NCI-H2171 (cell line): ENCODE measurements at regions not wholly inside any gene's neighbourhood (a gene's known extent, or its start where the extent isn't known, plus 50 kb on each side); places are given as distances from the start of the nearest gene placed in this dataset.
"Not testable (repeated sequence)": the region's sequence is repeated elsewhere in the genome, so short reads cannot be mapped to it uniquely, and the experiment has no call there.

Experiments used
- DNase-seq: peaks from one replicate; lab custom pipeline; 2025; lab: John Stamatoyannopoulos, UW

DNA sequence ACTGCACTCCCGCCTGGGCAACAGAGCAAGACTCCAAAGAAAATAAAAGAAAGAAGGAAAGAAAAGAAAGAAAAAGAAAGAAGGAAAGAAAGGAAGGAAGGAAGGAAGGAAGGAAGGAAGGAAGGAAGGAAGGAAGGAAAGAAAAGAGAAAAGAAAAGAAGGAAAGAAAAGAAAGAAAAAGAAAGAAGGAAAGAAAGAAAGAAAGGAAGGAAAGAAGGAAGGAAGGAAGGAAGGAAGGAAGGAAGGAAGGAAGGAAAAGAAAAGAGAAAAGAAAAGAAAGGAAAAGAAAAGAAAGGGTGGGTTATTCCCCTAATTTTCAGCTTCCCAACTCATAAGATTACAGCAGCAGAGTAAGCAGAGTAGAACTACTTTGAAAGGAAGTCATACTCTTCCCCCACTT, 64.4 kb downstream of the TMEM200C start:
- DNase-seq, result not testable (repeated sequence)

DNA sequence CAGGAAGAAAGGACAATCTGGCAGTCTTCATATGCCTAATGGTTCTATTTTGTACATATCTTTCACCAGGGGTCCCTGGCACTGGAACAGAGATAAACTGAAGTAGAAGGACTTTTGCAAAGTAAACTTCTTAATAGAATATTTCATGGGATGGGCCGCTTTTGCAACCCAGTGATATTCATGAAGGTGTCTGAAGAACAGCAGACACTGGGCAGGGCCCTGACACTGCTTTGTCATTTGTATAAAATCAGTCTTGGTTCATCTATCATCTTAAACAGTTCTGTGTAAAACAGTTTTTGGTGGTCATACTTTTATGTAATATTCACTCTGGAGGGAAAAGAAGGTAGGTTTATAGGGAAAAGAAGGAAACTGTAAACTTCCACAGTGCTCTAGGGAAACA, 66.4 kb downstream of the TMEM200C start:
- DNase-seq, result no peak

DNA sequence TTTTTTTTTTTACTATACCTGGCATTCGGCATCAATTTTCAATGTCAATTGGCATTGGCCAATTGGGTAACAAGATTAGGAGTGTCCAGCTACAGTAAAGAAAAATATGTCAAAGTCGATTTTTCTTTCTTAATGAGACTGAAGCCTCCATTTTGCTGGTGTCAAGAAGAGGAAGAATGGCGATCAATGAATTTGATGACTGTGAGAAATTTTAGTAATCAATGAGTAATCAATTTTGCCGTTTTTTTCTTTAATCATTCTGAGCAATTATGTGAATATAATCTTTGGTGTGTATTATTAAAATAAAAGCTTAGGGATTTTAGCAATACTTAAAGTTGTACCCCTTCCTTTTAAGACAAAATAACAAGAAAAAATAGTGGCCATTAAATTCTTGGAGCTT, 69.7 kb downstream of the TMEM200C start:
- DNase-seq, result no peak

DNA sequence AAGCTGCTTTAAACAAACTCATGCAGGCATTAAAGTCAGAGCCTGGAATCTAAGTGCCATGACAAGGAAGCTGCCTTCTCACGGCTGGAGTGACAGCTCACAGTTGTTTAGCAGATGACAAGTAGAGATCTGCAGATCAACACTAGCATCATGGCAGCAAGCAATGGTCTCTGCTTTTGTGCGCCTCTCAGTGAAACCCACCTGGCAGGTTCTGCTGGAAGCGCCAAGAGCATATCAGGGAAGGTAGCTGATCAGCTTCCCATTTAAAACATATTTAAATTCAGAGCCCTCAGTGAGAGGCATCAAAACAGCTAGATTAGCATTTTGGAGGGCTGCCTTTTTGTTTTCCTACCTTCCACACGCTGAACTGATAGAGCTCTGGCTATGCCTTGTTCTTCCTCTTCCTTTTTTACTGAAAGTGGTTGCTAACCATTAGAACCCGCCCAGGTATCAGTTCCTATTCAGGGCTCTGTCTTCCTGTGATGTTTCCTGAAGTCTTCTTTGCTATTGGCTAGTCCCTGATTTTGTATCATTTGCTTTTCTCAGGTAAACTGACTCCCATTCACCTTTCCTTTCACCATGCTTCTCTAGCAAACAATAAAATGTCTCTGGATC, 70.8 kb downstream of the TMEM200C start:
- DNase-seq, result no peak

DNA sequence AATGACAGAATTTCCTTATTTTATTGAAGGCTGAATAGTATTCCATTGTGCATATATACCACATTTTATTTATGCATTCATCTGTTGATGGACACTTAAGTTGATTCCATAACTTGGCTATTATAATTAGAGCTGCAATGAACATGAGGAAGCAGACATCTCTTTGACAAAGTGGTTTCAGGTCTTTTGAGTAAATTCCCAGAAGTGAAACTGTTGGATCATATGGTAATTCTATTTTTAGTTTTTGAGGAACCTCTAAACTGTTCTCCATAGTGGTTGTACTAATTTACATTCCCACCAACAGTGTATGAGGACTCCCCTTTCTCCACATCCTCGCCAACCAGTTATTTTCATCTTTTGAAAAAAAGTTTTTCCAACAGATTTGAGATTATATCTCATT, 77.5 kb downstream of the TMEM200C start:
- DNase-seq, result no peak

DNA sequence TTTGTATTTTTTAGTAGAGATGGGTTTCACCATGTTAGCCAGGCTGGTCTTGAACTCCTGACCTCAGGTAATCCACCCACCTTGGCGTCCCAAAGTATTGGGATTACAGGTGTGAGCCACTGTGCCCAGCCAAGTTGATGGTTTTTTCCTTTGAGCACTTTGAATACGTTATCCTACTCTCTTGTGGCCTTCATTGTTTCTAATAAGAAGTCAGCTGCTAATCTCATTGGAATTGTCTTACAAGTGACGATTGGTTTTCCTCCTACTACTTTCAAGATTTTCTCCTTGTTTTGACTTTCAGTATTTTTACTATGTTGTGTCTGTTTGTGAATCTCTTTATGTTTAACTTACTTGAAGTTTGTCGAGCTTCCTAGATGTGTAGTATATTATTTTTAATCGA, 88.5 kb downstream of the TMEM200C start:
- DNase-seq, result no peak

DNA sequence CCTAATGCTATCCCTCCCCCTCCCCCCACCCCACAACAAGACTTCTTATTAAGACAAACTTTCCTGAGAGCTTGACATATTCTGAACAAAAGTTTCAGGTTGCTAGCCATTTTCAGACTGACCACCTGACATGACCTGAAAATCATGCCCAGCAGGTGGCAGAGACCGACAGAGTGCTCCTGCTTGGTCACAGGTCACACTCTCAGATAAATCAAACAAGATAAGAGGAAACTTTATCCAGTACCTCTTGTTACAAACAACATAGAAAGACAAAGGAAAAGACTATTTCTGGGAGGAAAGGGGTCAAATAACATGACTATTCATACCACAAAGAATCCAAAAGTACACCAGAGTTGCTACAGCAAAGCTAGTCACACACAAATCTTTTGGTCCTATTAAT, 107.4 kb downstream of the TMEM200C start:
- no peak for DNase-seq

DNA sequence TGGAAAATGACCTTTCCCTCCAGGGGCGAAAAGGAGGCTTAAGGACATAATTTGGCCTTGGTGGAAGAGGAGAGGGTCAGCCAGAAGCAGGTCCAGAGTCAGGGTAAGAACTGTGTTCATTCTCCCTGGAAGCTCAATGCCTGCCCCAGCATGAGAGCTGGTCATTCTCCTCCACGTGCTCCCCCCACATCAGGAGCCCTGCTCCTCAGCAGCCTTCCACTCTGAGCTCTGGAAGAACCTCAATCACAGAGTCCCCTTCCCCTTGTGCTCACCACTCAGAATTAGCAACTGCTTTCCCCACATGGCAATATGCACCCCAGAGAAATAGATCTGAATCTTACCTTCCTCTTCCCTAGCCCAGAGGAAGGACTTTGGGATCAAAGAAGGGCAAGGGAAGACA, 115.4 kb downstream of the TMEM200C start:
- DNase-seq, result no peak

DNA sequence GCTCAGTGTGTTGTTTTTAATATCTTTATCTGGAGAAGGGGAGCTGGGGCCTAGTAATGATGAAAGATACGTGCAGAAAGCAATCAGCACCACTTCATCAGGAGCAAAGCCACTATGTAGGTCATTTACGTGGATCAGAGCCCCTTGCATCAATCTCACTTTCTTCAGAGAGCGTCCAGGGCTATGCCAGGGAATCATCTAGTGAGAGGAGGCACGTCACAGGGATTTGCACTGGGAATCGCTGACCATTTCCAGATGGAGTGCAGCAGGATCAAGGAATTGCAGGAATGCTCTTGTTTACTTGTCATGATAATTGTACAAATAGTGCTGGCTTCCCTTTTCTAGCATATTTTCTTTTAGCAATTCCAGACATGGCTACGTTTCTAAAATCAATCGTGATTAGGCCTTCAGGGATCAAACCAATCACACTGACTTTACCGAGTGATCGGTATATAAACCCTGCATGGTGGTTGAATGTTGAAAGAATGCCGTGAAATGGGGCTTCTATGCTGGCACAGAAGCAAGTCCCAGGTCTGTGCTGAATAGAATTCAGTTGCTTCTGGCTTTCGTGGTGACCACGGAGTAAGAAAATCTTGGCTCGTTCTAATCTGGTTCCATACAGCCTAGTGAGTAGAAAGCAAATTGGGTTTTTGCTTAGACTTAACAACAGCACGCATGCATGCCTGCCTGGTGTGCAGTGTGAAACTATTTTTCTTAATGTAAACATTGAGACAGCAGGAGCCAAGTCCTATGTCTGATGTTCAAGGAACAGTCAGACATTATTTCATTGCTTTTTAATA, 122.8 kb downstream of the TMEM200C start:
- DNase-seq, result no peak

DNA sequence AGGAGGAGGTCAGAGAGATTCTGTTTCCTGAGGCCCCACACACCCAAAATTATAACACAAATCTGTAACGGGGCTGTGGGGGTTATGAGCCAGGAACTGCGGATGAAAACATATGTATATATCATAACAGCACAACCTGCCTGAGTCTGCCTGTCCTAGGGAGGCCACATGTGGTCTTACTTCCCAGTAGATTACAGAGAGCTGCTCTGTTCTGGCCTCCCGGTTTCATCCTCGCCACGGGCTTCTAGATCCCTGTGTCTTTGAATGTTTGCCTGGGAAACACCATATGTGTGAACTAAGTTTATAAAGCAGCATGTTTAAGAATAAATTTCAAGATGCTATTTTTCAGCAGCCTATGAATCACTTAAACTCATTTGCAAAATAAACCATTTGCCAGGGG, 124.0 kb downstream of the TMEM200C start:
- no peak for DNase-seq

DNA sequence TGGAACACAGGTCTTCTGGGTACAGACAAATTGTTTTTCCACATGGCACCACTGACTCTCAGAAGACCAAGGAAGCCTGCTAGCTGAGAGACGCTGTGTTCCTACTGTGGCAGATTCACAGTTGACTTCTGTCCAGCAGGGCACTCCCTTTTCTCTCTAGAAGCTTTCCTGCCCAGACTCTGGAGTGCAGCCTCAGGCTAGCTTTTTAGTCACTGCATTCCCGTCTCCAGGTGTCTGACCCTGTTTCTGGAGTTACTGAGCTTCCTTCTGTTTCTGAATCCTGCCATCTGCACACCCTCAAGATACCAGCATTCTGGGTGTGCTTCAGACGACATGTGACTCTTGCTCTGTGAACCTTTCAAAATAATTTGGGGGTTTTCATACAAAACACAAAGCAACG, 125.1 kb downstream of the TMEM200C start:
- no peak for DNase-seq

DNA sequence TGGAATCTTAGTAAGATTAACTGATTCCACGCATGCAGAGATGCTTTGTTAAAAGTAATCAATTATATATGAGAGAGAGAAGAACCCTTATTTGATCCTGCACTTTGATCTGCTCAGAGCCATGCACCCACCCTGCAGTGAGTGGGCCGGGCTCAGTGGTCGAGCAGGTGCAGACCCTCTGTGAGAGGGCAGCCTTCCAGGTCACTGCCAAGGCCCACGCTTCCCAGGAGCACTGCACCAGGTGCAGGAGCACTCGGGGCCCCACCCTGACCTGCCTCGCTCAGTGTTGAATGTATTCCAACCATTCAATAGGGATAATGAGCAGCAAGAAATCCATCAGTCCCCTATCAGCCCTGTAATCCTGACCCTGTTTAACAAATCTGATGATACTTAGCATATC, 126.9 kb downstream of the TMEM200C start:
- DNase-seq, result no peak

DNA sequence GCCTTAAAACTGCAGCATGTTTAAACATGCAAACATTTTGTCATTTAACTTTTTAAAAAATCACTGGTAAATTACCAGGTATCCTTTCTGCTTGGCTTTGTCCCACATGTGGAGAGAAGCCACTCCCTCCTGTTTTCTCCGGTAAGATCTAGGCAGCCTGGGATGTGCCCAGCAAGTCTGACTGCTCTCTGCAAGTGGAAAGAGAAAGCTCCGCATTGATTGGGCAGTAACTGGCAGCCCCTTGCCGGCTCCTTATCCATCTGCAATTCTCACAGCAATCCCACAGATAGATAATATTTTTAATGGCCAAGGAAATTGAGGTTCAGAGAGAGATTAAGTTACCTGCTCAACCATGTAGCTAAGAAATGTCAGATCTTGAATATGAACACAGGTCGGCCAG, 136.1 kb downstream of the TMEM200C start:
- DNase-seq, result no peak

DNA sequence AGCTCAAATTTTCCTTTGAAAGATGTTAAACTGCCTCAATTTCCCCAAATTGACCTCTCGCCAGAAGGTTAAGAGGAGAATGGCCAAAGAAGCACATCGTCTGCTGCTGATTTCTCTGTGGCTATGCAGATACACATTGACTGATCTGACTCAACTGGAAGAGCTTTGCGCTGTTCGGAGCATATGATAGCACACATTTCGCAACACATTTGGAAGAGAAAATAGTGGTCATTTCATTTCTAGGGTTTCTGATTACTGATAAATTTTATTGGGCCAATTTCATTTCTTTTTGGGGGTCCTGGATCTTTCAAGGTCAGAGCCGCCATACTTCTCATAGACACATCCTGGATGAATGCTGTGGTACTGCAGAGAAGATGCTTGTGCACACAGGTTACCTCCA, 138.5 kb downstream of the TMEM200C start:
- DNase-seq, result no peak

DNA sequence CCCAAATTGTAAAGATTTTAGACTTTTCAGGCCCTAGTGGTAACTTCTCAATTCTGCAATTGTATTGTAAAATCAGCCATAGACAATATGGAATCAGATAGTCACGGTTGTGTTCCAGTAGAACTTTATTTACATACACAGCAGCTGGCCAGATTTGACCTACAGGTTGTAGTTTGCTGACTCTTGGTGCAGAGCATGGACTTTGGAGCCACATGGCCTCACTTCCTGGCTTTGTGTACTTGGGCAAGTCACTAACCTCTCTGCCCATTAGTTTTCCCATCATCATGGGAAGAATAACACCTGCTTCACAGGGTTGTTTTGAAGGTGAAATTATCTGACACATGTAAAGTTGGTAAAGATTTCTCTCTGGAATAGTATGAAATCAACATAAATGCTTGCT, 147.6 kb downstream of the TMEM200C start:
- no peak for DNase-seq

DNA sequence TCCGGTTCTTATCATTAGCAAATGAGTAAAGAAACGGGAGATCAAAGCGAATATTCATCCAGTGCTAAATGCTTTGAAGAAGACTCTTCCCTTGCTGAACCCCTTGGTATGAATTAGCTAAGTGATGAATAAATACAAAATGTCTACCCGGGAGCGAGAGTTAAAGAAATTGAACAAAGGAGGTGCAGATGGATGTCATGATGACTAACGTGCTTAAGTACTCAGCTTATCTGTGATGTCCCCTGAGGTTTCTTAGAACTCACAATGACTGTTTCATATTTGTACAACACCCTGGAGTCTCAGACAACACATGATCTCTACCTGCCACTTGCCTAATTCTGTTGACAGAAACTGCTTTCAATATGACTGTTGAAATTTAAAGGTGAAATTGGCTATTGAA, 148.5 kb downstream of the TMEM200C start:
- DNase-seq, result peak; percentile 57

DNA sequence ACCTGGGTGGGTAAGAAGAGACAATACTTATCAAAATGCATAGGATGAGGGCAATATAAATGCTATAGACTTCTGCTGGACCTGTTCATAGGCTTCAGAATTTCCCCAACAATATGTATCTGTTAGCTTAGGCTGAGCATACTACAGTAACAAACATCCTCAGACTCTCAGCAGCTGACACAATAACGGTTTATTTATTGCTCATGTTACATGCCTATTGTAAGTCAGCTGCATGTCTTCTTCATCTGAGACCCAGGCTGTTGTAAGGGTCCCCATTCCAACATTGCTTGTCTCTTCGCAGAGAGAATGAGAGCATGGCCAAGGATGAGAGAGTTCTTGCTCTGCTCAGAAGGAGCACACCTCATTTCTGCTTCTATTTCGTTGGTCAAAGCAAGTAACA, 150.7 kb downstream of the TMEM200C start:
- no peak for DNase-seq

DNA sequence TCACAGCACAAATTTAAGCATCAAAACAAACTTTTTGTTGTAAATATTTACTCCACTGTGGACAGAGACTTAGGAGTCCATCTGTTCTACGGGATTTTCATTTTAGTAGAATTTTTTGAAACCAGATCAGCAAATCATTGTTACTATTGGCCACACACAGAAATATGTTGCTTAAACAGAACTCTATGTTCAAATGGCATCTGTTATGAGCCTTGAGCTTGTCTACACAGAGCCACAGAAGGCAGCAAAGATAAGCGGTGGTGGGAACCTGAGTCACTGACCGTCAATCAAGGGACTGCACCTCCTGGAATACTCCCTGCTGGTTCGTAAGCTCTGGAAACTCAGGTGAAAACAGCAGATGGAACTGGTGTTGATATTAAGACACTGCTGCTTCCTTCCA, 156.8 kb downstream of the TMEM200C start:
- no peak for DNase-seq

DNA sequence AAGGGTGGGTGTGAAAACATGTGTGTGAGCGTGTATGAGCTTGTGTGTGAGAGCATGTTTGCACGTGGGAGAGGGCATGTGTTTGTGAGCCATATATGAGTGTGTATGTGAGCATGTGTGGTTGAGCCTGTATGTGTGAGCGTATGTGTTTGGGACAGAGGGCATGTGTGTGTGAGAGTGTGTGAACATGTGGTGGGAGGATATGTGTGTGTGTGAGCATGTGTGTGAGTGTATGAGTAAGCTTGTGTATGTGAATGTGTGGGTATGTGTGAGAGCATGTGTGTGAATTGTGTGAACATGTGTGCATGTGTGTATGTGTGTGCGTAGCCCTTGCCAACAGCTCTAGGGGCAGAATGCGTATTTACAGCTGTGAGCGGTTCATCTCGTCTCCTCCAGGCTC, 163.0 kb downstream of the TMEM200C start:
- DNase-seq, result no peak

DNA sequence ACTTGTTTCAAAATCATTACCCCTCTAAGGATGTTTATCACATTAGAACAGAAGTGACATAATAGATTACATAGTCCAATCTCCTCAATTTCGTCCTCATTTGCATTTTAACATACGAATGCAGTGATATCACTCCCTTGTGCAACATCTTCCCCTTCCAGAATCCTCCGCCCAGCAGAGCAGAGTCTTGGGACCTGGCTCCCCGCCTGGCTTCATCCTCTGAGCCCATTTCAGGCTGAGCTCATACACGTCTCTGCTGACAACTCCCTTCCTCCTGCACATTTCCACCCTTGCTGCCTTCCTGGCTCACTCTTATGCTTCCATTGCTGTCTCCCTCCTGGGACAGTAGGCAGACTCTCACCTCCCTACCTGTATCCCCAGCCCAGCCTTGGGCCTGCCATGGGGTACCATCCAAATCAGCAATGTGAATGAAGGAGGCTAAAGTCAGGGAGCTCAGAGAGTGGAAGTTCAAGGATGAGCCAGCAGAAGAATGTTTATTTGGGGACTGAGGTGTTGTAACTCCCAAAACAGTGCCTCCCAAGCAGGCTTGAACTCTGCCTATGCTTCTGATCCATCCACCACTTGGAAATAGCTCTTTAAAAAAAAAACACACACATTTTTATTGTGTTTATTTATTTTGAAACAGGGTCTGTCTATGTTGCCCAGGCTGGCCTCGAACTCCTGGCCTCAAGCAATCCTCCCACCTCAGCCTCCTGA, 165.2 kb downstream of the TMEM200C start:
- no peak for DNase-seq

DNA sequence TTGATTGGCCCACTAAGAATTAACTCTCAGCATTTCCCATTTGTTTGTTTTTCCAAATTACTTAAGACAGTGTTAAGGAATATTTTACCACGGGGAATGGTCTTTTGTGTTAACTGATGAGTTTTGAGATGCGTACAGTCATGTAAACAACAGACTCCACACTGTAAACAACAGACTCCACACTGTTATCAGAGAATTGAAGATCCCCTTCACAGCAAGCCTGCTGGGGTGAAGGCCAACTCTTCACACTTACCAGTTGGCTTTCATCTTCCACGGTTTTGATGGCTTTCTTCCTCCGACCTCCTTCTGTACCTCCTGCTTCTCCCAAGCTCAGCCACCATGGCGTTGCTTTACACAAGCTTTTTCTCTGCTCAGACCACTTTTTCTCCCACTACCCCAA, 166.8 kb downstream of the TMEM200C start:
- no peak for DNase-seq

DNA sequence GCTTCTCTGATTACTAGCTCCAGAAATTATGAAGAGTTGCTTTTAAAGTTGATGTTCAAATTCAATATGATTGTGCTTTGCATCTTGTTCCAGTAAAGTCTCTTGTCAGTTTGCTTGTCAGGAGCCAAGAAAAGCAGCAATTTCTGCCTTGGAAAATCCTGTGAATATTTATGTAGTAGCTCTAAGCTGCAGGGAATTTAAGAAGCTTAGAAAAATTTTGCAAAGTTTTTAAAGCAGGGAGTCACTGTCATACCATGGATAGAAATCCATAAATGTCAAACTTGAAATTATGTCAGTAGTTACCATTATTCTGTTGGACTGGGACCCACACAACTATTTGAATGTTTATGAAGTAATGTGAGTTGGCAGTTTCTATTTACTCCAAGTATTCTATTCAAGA, 169.3 kb downstream of the TMEM200C start:
- no peak for DNase-seq

DNA sequence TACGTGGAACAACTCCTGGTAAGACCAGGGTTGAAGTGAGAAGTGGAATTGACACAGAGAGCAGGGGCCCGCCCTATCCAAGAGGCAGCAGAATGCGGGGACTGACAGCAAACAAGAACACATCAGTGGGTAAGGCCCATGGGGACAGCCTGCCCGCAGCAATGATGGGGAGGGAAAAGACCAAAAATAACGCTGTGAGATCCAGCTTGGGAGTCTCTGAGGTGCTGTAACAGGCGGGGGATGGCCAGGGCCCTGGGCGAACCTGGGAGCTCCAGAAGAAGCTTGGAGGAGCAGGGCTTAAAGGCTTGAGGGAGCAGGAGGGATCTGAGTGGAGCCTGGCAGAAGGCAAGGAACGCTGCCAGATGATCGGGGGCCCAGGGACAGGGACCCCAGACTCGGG, 173.4 kb downstream of the TMEM200C start:
- no peak for DNase-seq
